NCI-H1417 treated with DMSO at 0.1 percent for 48 hours (cell line): ENCODE measurements at regions not wholly inside any gene's neighbourhood (a gene's known extent, or its start where the extent isn't known, plus 50 kb on each side); places are given as distances from the start of the nearest gene placed in this dataset.

ENCODE experiments used
- DNase-seq: peaks from one replicate; lab custom pipeline; 2025; lab: John Stamatoyannopoulos, UW

DNA sequence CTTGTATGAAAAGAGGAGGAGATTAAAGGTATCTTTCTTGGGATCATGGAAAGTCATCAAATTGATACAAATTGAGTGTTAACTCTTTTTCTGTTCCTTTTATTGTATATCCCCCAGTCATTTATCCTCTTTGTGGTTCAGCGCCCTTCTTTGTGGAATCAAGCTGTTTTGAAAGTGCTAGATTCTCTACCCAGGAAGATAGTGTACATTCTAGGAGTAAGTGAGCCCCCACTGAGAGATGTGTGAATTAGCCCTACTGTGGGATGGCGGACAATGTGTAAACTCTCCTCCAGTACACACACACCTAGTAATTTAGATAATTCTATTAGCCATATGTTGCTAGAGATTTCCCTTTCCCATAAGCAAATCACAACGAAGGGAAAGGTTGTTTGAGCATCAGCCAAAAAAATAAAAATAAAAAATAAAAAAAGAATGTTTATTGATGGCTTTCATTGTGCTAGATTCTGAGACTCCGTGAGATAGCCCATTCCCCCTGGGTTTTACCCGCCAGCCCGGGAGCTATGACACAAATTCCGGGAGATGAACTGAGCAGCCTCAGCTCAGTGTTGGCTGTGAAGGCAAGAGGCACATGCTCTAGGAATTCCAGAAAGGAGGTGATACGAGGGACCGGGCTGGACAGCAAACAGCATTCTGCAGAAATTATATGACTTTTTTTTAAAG, 378.4 kb upstream of the RUNX1 start:
- no peak for DNase-seq

DNA sequence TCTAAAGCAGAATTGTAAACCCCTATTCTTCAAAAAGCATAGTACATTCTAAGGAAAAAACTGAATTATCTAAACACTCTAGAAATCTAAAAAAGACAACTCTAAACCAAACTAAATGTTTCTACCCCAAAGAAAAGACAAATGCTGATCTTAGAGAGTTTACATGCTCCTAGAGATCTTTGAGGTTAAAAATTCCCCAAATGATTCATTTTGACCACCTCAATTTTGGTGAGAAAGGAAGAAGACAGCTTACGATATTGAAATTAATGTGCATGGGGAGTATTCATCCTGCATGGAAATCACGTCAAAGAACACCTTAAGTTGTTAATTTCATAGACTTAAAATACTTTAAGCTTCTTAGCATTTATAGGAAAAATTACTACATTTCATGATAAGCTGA, 377.8 kb upstream of the RUNX1 start:
- DNase-seq = no peak

DNA sequence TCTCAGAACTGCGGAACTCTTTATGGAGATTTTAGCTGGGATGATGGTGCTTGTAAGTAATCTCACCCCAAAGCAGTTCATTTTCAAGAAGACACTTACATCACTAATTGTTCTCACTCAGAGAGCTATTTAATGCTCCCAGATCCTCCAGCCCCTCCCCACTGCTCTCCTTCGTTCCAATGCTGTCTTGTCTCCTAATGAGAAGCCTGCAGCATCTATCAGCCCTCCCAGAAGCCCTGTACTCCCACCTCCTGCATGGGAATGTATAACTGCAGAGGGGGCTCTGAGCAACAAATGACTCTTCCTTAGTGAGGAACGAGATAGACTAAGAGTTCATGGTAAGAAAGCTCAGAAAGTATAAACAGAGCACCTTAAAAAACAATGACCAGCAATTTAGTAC, 377.4 kb upstream of the RUNX1 start:
- no peak for DNase-seq

DNA sequence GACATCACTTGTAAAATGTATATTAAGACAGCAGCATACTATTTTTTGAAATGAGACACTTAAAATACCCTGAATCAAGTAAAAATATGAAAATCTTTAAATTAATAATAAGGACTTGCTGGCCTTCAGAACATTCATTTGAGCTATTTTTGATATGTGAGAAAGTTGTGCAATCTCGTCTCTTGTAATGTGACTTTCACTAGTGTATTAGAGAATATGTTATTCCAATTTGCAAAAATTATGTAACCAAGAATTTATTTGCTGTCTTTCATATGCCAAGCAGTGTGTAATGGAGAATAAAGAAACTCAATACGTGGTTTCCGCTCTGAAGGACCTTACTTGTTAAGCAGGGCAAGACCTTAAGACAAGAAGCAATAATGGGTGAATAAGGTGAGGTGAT, 375.0 kb upstream of the RUNX1 start:
- DNase-seq = no peak

DNA sequence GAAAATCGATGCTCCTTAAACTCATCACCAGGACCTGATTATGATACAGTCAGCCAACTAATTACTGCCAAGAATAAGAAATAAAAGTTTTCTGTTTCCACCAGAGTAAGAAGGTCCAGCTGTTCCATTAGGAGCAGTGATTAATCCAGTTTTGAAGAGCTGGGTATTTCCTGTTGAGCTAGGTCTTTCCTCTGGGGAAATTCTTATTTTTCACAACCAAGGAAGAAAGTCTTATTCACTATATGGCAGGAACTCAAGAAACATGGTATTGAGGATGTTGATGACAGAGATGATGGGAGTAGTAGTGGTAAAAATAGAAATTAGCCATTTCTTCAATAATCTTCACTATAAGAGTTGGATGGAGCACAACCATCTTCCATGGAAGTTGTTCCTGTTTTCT, 374.6 kb upstream of the RUNX1 start:
- no peak for DNase-seq

DNA sequence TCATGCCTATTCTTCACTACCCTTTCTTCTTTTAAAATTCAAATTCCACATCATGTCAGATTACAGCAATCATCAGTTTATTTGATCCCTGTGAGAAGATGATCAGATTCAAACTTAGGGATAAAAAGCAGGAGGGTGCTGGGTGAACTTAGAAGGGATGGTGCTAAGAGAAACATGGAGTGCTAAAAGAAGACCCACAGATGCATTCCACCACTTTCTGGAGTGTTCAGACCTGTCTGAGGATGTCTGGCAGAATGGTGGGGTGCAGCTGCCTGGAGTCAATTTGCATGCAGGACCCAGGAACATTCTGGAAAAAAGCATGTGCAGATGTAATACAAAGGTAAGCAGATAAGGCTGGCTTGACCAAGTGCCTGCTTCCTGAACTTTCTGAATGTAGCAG, 372.9 kb upstream of the RUNX1 start:
- no peak for DNase-seq

DNA sequence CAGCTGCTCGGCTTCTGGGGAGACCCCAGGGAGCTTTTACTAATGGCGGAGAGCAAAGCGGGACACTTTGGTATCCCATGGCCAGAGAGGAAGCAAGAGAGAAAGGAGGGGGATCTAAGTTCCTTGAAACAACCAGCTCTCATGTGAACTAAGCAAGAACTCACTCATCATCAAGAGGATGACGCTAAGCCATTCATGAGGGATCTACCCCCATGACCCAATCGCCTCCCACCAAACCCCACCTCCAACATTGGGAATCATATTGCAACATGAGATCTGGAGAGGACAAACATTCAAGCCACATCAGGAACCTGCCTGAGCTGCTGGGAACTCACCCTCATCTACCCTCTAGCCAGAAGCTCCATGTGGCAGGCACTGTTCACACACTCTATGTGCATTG, 372.1 kb upstream of the RUNX1 start:
- no peak for DNase-seq

DNA sequence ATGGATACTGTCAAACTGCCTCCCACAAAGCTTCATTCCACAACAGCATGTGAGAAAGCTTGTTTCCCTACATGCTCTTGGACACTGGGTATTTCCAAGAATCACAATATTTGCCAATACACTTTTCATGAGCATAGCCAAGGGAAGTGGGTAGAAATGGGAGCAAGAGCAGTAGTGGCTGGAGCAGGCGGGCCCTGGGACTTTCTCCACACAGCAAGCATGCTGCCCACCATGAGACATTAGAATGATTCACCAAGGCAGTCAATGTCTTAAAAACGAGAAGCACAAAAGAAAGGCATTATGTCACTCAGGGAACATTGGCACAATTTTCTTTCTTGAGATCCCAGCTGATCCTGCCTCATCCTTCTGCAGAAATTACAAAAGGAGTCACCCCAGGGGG, 371.6 kb upstream of the RUNX1 start:
- no peak for DNase-seq

DNA sequence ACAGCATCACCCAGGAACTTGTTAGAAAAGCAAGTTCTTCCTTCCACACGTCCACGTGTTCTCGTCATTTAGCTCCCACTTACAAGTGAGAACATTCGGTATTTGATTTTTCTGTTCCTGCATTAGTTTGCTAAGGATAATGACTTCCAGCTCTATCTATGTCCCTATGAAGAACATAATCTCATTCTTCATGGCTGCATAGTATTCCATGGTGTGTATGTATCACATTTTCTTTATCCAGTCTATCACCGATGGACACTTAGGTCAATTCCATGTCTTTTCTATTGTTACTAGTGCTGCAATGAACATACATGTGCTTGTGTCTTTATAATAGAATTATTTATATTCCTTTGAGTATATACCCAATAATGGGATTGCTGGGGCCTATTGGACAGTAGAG, 368.7 kb upstream of the RUNX1 start:
- no peak for DNase-seq

DNA sequence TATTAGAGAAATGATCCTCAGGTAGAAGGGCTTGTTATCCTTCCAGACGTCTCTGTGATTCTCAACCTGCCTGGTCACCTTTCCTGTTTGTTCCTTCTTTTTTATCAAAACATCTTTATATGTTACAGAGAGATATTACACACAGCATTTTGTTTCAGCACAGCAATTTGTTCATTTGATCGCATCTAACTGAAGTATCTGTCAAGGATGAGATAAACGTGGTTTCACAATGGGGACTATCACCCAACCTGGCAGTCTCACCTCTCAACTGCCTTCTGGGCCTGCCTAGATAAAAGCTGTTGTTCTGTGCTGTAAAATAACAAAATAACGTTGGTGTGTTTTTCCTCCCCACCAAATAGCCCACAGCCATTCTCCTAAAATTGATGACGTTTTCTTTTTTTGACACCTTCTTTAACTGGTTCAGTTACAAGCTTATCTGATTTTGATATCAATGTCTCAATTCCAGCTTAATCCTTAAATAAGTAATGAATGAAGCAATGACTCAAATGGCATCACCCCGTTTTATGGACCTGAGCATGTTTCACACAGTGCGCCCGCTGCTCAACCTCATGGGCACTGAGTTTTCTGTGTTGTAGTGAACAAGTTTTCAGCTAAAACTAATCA, 367.9 kb upstream of the RUNX1 start:
- DNase-seq = no peak

DNA sequence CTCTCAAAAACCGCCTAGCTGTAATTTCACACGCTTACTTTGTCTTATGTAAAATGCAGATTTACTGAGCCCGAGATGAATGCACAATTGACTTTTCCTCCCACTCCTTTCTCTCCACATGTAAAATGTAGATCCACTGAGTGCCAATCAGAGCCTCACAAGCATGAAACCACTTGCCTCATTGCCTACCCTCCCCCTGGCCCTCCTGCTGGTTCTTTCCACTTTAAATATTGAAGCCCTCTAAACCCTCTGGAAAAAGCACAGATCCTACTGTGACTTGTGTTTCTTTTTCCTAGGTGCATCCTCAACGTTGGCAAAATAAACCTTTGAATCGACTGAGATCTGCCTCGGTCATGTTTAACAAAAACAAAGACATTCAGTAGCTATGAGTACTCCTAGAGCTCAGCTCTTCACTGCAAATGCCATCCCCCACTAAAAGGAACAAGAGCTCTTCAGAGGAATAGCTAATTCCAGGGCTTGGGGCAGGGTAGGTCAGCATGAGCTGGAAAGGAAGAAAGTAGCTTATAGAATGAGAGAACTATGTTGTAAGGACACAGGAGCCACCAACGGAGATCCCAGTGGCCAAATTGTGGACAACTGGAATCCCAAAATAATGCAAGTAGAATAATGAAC, 365.5 kb upstream of the RUNX1 start:
- DNase-seq = no peak

DNA sequence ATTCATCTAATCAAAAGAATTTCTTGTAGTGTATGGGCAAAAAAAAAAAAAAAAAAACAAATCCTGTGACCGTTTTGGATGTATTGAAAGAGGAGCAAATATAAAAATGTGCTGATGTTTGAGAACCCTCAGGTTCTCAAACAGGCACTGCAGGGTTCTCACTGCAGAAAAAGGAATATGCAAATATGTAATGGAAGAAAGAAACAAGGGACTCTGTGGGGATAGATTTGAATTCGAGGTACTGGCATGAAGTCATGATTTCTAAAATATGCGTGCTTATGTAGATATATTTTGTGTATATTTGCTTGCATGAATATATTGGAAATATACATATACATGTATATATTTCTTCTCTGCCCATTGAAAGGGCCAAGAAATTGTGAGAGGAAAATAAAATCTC, 365.0 kb upstream of the RUNX1 start:
- DNase-seq = no peak

DNA sequence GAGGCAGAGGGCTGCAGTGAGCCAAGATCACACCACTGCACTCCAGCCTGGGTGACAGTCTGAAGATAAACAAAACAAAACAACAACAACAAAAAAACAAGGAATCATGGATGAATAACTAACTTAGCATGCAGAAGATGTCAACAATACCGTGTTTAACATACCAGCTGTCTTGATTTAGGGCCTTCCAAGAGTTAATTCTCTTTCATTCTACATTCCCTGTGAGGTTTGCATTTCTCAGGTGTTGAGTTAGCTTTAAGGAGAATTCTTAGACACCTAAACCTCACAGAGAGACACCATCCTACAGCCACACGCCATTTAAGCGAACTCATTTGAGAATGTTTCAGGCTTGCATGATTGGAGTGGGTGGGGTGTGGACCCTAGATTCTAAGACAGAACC, 363.1 kb upstream of the RUNX1 start:
- no peak for DNase-seq

DNA sequence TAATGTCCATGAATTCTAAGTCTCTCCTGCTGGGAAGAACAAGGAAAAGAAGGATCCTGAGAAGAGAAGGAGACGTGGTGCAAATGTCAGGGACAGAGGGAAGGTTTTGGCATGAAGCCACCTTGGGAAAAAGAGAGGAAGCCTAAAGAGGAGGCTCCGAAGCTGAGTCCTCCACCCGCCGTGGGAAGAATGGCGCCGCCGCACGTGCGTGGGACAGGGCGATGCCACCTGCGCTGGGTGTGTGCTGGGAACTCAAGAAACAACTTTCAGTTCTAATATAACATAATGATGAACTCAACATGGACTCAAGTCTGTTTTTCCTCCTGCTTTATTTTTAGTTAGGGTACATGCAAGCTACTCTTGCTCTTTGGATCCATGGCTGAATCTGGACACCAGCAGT, 362.3 kb upstream of the RUNX1 start:
- no peak for DNase-seq

DNA sequence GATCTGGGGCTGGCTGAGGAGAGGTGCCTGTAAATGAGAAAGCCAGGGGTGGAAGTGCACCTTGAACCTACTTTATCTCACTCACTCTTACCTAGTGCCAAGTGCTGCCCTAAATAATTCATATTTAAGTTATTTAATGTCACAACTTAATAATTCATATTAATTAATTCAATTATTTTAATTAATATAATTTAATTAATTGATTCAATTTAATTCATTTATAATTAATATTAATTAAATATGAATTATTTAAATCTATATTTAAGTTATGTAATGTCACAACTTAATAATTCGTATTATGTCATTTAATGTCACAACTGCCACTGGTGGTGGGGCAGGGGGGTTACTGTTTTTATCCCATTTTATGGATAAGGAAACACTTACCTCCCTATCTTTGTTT, 361.6 kb upstream of the RUNX1 start:
- DNase-seq = no peak

DNA sequence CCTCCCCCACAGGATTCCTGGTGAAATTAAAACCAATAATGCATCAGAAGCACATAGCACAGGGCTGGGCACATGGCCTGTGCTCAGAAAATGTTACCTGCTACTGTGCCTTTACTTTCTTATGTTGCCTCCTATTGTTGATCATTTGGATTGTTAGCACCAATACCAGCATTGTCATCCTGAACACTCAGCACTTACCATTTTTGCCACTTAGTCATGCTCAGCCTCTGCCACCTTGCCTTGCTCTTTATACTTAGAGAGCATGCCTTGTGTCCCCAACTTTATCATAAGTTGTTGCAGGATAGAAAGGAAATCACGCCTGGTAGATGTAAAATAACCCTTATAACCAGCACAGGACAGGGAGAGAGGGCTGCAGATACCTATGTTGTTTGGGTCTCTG, 361.0 kb upstream of the RUNX1 start:
- no peak for DNase-seq

DNA sequence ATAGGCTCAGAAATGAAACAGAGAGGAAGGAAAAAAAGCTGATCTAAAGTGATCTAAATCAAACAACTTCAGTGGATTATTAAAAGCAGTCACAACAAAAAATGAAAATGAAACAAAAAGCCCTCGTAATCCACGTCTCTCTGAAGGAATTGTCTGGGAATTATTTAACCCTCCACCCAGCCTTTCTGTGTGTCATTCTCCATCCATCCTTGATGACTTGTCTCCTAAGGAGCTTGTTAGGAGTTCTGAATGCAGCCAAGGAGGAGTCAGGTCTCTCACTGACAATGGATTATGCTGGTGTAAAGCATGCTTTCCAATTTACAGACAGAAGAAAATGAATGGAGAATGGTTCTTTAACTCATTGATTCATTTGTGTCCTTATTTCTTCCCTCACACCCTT, 359.3 kb upstream of the RUNX1 start:
- DNase-seq = no peak

DNA sequence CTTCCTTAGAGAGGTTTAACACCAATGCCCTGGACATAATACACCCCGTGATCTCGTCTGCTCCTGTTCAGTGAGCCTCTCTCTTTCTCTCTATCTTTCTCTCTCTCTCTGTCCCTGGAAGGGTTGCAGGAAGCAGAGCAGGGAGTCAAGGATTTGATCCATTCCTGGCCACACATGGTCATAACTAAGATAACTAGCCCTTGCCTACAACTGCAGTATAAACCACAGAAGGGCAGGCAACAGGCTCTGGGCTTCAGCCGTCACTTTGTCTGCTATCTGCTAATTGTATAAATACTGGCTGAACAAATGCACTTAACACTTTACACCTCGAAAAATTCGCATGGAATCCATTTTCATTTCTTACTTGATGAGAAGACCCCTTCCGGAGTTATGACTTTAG, 357.5 kb upstream of the RUNX1 start:
- DNase-seq = no peak

DNA sequence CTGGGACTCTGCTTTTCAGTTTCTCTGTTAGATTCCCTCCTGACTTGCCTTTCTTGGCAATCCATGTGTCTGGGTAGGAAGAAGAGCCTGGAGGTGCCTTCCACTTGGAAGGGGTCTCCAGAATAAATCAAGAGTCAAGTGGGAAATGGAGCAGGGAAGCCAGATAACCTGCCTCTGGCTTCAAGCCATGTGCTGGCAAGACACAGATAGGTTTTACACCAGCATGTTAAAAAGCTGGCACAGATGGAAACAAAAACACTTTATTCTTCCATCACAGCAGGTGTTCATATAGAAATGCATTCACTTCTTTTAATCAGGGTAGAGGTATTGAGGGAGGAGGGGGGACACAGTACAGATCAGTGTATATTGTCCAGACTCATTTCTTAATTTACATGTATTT, 356.9 kb upstream of the RUNX1 start:
- no peak for DNase-seq

DNA sequence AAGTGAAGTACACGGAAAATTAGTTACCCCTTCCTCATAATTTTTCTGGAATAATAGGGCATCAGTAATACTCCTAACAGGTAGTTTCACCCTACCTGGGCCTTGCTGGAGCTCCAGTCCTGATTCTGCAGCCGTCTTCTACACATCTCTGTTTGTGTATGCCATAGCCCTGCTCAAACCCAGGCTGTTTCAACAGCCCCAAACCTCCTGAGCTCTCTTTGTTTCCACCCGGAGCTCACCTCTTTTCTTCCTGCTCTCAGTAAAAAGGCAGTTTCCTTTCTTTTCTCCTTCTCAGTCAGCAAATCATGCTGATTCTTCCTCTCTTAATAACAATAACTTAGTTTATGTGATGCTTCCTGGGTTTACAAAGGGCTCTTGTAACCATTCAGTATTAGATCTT, 355.1 kb upstream of the RUNX1 start:
- DNase-seq = no peak

DNA sequence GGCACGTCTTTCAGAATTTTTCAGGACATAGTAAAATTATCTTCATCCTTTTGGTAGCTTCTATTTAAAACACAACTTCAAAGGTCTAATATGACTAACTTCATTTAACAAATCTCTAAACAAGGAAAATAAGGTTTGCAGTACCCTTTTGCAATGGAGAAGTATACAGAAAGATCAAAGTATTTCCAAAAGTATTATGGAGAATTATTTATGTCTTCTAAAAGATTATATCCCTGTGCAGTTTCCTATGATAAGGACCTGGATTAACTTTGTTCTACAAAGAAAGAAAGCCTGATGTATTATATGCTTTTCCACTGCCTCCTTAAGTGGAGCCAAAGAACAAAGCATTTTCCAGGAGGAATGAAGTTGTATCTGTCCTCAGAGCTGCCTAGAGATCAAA, 353.0 kb upstream of the RUNX1 start:
- no peak for DNase-seq

DNA sequence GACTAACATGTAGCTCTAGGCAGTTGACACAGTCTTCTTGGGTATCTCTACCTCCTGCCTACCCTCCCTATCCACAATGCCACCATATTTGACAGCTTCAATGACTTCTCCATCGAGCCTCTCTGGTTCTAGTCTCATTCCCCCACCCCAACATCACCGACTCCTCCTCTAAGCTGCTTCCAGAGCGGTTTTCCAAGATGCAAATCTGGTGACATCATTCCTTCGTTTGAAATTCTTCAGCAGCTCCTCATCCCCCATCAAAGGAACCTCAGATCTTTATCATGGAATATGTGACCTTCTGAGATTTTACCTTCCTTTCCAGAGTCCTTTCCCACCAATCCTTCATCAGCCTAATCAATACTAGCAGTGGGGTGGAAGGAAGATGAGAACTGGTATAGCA, 352.4 kb upstream of the RUNX1 start:
- DNase-seq = no peak

DNA sequence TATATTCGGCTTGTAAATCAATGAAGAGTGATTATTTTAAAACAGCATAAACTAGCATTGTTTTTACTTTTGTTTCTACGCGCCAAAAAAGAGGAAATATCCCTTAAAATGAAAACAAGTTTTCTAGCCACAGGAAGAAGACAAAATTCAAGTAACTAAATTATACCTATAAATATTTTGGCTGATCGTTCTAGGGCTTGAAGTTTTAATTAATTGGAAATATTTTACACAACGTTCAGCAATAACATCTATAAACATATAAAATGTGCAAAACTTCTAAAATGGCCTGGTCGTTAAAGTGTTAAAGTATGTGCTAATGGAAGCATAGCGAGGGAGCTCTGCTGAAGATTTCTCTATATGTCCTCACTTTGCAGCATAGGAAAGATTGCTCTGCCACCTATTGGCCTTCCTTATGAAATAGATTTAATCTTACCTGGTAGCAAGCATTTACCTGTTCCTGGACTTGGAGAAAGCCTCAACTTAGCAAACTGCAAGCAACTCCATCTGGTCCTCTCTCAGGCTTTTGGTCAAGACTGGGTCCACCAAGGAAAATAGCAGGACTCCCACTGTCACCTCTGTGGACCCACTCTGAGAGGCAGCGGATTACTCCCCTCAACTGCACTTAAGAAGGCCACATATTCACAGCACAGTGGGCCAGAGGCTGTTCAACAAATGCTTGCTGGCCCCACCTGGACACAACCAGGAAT, 351.3 kb upstream of the RUNX1 start:
- DNase-seq = peak; percentile 45
